Stimulated activated CD4-positive, alpha-beta T cell treated with anti-CD3 and anti-CD28 coated beads, Interleukin-4, amount 100 ng/mL, for 24 hours (primary cell): ENCODE measurements at regions not wholly inside any gene's neighbourhood (a gene's known extent, or its start where the extent isn't known, plus 50 kb on each side); places are given as distances from the start of the nearest gene placed in this dataset.
"Not testable (repeated sequence)": the region's sequence is repeated elsewhere in the genome, so short reads cannot be mapped to it uniquely, and the experiment has no call there.

Source experiments
- DNase-seq: peaks from one replicate; pipeline ENCODE4 v3.0.0-alpha.2; 2020

GRCh38 chrX:53883196-53883595, 161.1 kb downstream of the PHF8 start:
- DNase-seq, result no peak

- DNase-seq, result no peak
These were observed 161.9 kb downstream of the PHF8 start for GRCh38 chrX:53882331-53882730.

- not testable (repeated sequence) for DNase-seq
These were observed 163.5 kb downstream of the PHF8 start for GRCh38 chrX:53880786-53881185.

GRCh38 chrX:53859890-53860289, 173.4 kb upstream of the HUWE1 start:
- DNase-seq, result no peak

- DNase-seq, result peak; percentile 57
These were observed 145.4 kb upstream of the HUWE1 start for GRCh38 chrX:53831662-53832635.

GRCh38 chrX:53824686-53825085, 138.2 kb upstream of the HUWE1 start:
- DNase-seq, result no peak

GRCh38 chrX:53818115-53818514, 131.6 kb upstream of the HUWE1 start:
- not testable (repeated sequence) for DNase-seq

- no peak for DNase-seq
These were observed 131.0 kb upstream of the HUWE1 start for GRCh38 chrX:53817548-53817947.

GRCh38 chrX:53813670-53814440, 127.3 kb upstream of the HUWE1 start:
- no peak for DNase-seq

- no peak for DNase-seq
These were observed 111.8 kb upstream of the HUWE1 start for GRCh38 chrX:53798281-53798680.

GRCh38 chrX:53795576-53795975, 109.1 kb upstream of the HUWE1 start:
- DNase-seq, result no peak

GRCh38 chrX:53794181-53794580, 107.7 kb upstream of the HUWE1 start:
- DNase-seq, result no peak

GRCh38 chrX:53768865-53769264, 82.3 kb upstream of the HUWE1 start:
- no peak for DNase-seq

GRCh38 chrX:53768451-53768850, 81.9 kb upstream of the HUWE1 start:
- DNase-seq, result peak; percentile 7

- DNase-seq, result no peak
These were observed 81.0 kb upstream of the HUWE1 start for GRCh38 chrX:53767544-53767943.

GRCh38 chrX:53757181-53757580, 70.7 kb upstream of the HUWE1 start:
- not testable (repeated sequence) for DNase-seq

- no peak for DNase-seq
These were observed 60.2 kb upstream of the HUWE1 start for GRCh38 chrX:53746718-53747117.

GRCh38 chrX:53743244-53743643, 56.7 kb upstream of the HUWE1 start:
- no peak for DNase-seq

GRCh38 chrX:53738370-53738906, 51.9 kb upstream of the HUWE1 start:
- DNase-seq, result no peak
